ENCODE measurements at regions not wholly inside any gene's neighbourhood (a gene's known extent, or its start where the extent isn't known, plus 50 kb on each side); places are given as distances from the start of the nearest gene placed in this dataset.
"Not testable (repeated sequence)": the region's sequence is repeated elsewhere in the genome, so short reads cannot be mapped to it uniquely, and the experiment has no call there.

- no peak for DNase-seq
These were observed 658.0 kb upstream of the MDGA2 start for GRCh38 chr14:48333221-48333920.

- DNase-seq, result no peak
These were observed 656.0 kb upstream of the MDGA2 start for GRCh38 chr14:48331421-48331820.

GRCh38 chr14:48325486-48325885 lies 650.1 kb upstream of the MDGA2 start:
- no peak for DNase-seq

- DNase-seq, result no peak
These were observed 648.3 kb upstream of the MDGA2 start for GRCh38 chr14:48323665-48324064.

- DNase-seq, result no peak
These were observed 644.4 kb upstream of the MDGA2 start for GRCh38 chr14:48319823-48320222.

- no peak for DNase-seq
These were observed 629.3 kb upstream of the MDGA2 start for GRCh38 chr14:48304729-48305128.

- no peak for DNase-seq
These were observed 614.3 kb upstream of the MDGA2 start for GRCh38 chr14:48289701-48290100.

GRCh38 chr14:48285217-48285616 lies 609.8 kb upstream of the MDGA2 start:
- DNase-seq, result not testable (repeated sequence)

GRCh38 chr14:48275301-48275700 lies 599.9 kb upstream of the MDGA2 start:
- no peak for DNase-seq

- no peak for DNase-seq
These were observed 599.4 kb upstream of the MDGA2 start for GRCh38 chr14:48274826-48275225.

- DNase-seq, result not testable (repeated sequence)
These were observed 592.5 kb upstream of the MDGA2 start for GRCh38 chr14:48267926-48268325.

- not testable (repeated sequence) for DNase-seq
These were observed 590.8 kb upstream of the MDGA2 start for GRCh38 chr14:48266201-48266600.

GRCh38 chr14:48261436-48261835 lies 586.0 kb upstream of the MDGA2 start:
- no peak for DNase-seq

GRCh38 chr14:48260394-48261295 lies 585.2 kb upstream of the MDGA2 start:
- not testable (repeated sequence) for DNase-seq

- not testable (repeated sequence) for DNase-seq
These were observed 584.5 kb upstream of the MDGA2 start for GRCh38 chr14:48259876-48260275.

- DNase-seq, result not testable (repeated sequence)
These were observed 583.8 kb upstream of the MDGA2 start for GRCh38 chr14:48259232-48259631.

- not testable (repeated sequence) for DNase-seq
These were observed 583.3 kb upstream of the MDGA2 start for GRCh38 chr14:48258703-48259102.

- DNase-seq, result no peak
These were observed 577.6 kb upstream of the MDGA2 start for GRCh38 chr14:48253020-48253419.

- DNase-seq, result no peak
These were observed 575.9 kb upstream of the MDGA2 start for GRCh38 chr14:48251290-48251689.

GRCh38 chr14:48250575-48250974 lies 575.2 kb upstream of the MDGA2 start:
- no peak for DNase-seq

GRCh38 chr14:48247977-48248376 lies 572.6 kb upstream of the MDGA2 start:
- DNase-seq, result no peak

GRCh38 chr14:48243900-48244299 lies 568.5 kb upstream of the MDGA2 start:
- DNase-seq, result no peak

GRCh38 chr14:48229091-48229490 lies 553.7 kb upstream of the MDGA2 start:
- DNase-seq, result no peak

GRCh38 chr14:48193893-48194292 lies 518.5 kb upstream of the MDGA2 start:
- DNase-seq, result no peak

Data from DMS 273 treated with DMSO at 0.1 percent for 48 hours (cell line).